ENCODE measurements at regions not wholly inside any gene's neighbourhood (a gene's known extent, or its start where the extent isn't known, plus 50 kb on each side); places are given as distances from the start of the nearest gene placed in this dataset.

GRCh38 chr13:72195044-72195704 is 328.2 kb upstream of the DACH1 start:
- Histone ChIP-seq H3K9me3 (ENCODE audit: insufficient read depth, low read depth, low read length) (no peaks in the 10 kb centered on the region), H3K27me3 (ENCODE audit: insufficient read depth, low read length, poor library complexity, severe bottlenecking) (no peaks in the 10 kb centered on the region), H3K9ac (ENCODE audit: low read depth, low read length, poor library complexity, severe bottlenecking) (no peak overlapping the region), H2AFZ (ENCODE audit: low read length) (no peak overlapping the region), H3K79me2 (ENCODE audit: insufficient read depth, low read length) (no peaks in the 10 kb centered on the region), H3K9me2 (replicated peaks; ENCODE audit: low read depth, low read length) (no peaks in the 10 kb centered on the region), H4K20me1 (ENCODE audit: insufficient read depth, low read length, poor library complexity, severe bottlenecking) (no peaks in the 10 kb centered on the region), H3F3A (ENCODE audit: low read depth) (no peaks in the 10 kb centered on the region), H3K4me2 (ENCODE audit: low read depth, low read length, poor library complexity, severe bottlenecking) (no peak overlapping the region), H3K4me3 (ENCODE audit: low read length, poor library complexity, severe bottlenecking) (no peak overlapping the region), H3K36me3 (ENCODE audit: insufficient read depth, low read length) (no peaks in the 10 kb centered on the region), H3K4me1 (ENCODE audit: insufficient read depth, low read length, poor library complexity, severe bottlenecking) (no peaks in the 10 kb centered on the region)
- TF ChIP-seq EZH2phosphoT487 (IDR thresholded peaks at IDR 0.05; ENCODE audit: borderline replicate concordance), result no peak
- TF ChIP-seq CTCF (conservative IDR thresholded peaks at IDR 0.05; ENCODE audit: low read length), result no peak

GRCh38 chr13:72194523-72194922 is 327.5 kb upstream of the DACH1 start:
- Histone ChIP-seq H3K4me2 (ENCODE audit: low read depth, low read length, poor library complexity, severe bottlenecking) (no peak overlapping the region), H3K9ac (ENCODE audit: low read depth, low read length, poor library complexity, severe bottlenecking) (no peak overlapping the region)

GRCh38 chr13:72186730-72187422 is 319.9 kb upstream of the DACH1 start:
- H3K9me3 ChIP-seq (ENCODE audit: insufficient read depth, low read depth, low read length), result no peaks in the 10 kb centered on the region
- H3K4me2 ChIP-seq (ENCODE audit: low read depth, low read length, poor library complexity, severe bottlenecking), result no peak overlapping the region
- no peaks in the 10 kb centered on the region for H4K20me1 ChIP-seq (ENCODE audit: insufficient read depth, low read length, poor library complexity, severe bottlenecking)
- no peaks in the 10 kb centered on the region for H3F3A ChIP-seq (ENCODE audit: low read depth)
- no peak for TF ChIP-seq CTCF (conservative IDR thresholded peaks at IDR 0.05; ENCODE audit: low read length)
- TF ChIP-seq EZH2phosphoT487 (IDR thresholded peaks at IDR 0.05; ENCODE audit: borderline replicate concordance), result no peak
- H3K27me3 ChIP-seq (ENCODE audit: insufficient read depth, low read length, poor library complexity, severe bottlenecking), result no peaks in the 10 kb centered on the region
- no peaks in the 10 kb centered on the region for H3K9me2 ChIP-seq (replicated peaks; ENCODE audit: low read depth, low read length)
- no peaks in the 10 kb centered on the region for H3K36me3 ChIP-seq (ENCODE audit: insufficient read depth, low read length)
- H3K4me1 ChIP-seq (ENCODE audit: insufficient read depth, low read length, poor library complexity, severe bottlenecking), result no peaks in the 10 kb centered on the region
- H3K4me3 ChIP-seq (ENCODE audit: low read length, poor library complexity, severe bottlenecking), result no peak overlapping the region
- H3K79me2 ChIP-seq (ENCODE audit: insufficient read depth, low read length), result no peaks in the 10 kb centered on the region
- H3K9ac ChIP-seq (ENCODE audit: low read depth, low read length, poor library complexity, severe bottlenecking), result no peak overlapping the region
- H2AFZ ChIP-seq (ENCODE audit: low read length), result no peak overlapping the region

More at GRCh38 chr13:72194523-72194922, 327.5 kb upstream of the DACH1 start:
- H3K4me3 ChIP-seq (ENCODE audit: low read length, poor library complexity, severe bottlenecking), result no peak overlapping the region
- H4K20me1 ChIP-seq (ENCODE audit: insufficient read depth, low read length, poor library complexity, severe bottlenecking), result no peaks in the 10 kb centered on the region
- H2AFZ ChIP-seq (ENCODE audit: low read length), result no peak overlapping the region
- no peaks in the 10 kb centered on the region for H3K9me3 ChIP-seq (ENCODE audit: insufficient read depth, low read depth, low read length)
- no peak for TF ChIP-seq EZH2phosphoT487 (IDR thresholded peaks at IDR 0.05; ENCODE audit: borderline replicate concordance)
- TF ChIP-seq CTCF (conservative IDR thresholded peaks at IDR 0.05; ENCODE audit: low read length), result no peak
- no peaks in the 10 kb centered on the region for H3F3A ChIP-seq (ENCODE audit: low read depth)
- H3K79me2 ChIP-seq (ENCODE audit: insufficient read depth, low read length), result no peaks in the 10 kb centered on the region
- H3K4me1 ChIP-seq (ENCODE audit: insufficient read depth, low read length, poor library complexity, severe bottlenecking), result no peaks in the 10 kb centered on the region
- H3K9me2 ChIP-seq (replicated peaks; ENCODE audit: low read depth, low read length), result no peaks in the 10 kb centered on the region
- no peaks in the 10 kb centered on the region for H3K36me3 ChIP-seq (ENCODE audit: insufficient read depth, low read length)
- no peaks in the 10 kb centered on the region for H3K27me3 ChIP-seq (ENCODE audit: insufficient read depth, low read length, poor library complexity, severe bottlenecking)

Data from Loucy (cell line).